Left cardiac atrium (tissue), 4 donors: ENCODE measurements at regions not wholly inside any gene's neighbourhood (a gene's known extent, or its start where the extent isn't known, plus 50 kb on each side); places are given as distances from the start of the nearest gene placed in this dataset.

Experiments
- ATAC-seq, 2 donors: fragments of 200-7000 bp; cut with Tn5 transposase; one replicate each; pipeline ENCODE4 v1.9.1; 2020; ENCODE audit warnings: mild to moderate bottlenecking in 2 of 2, moderate library complexity in 2 of 2
- DNase-seq: peaks from one replicate; pipeline ENCODE4 v3.0.0-alpha.2; 2020
- intact Hi-C, 2 donors: fragments of 100-400 bp; cut with DNase I; formaldehyde crosslinking; loops; one replicate each; pipeline versions ENCODE4 v1.14.1 to v1.15.1; 2022 to 2023
- donor health status: DM: no; HTN: yes; CAD: no.
- donor health status: DM: no; HTN: yes; CAD: no; lungs with severe emphysema.
- donor health status: DM: yes; HTN: yes; CAD: no.
- donor health status: Dilated cardiomyopathy.

- no peak for ATAC-seq
- DNase-seq: no peak
- intact Hi-C loops: no loop called here
These were observed 374.2 kb upstream of the BCHE start for GRCh38 chr3:166211451-166211850.

- no peak for ATAC-seq
- intact Hi-C loops: no loop called here
- no peak for DNase-seq
These were observed 372.5 kb upstream of the BCHE start for GRCh38 chr3:166209701-166210100.

- intact Hi-C loops: no loop called here
- DNase-seq (no peak), ATAC-seq (no peak)
These were observed 367.9 kb upstream of the BCHE start for GRCh38 chr3:166205158-166205557.

- no peak for ATAC-seq
- intact Hi-C loops: no loop called here
- no peak for DNase-seq
These were observed 364.3 kb upstream of the BCHE start for GRCh38 chr3:166201476-166201875.

GRCh38 chr3:166199491-166199890 is 362.3 kb upstream of the BCHE start:
- DNase-seq: no peak
- intact Hi-C loops: no loop called here
- no peak for ATAC-seq

GRCh38 chr3:166195808-166196207 is 358.6 kb upstream of the BCHE start:
- intact Hi-C loops: no loop called here
- no peak for DNase-seq
- ATAC-seq: no peak

- intact Hi-C loops: no loop called here
- no peak for ATAC-seq
- DNase-seq: no peak
These were observed 354.2 kb upstream of the BCHE start for GRCh38 chr3:166191411-166191810.

GRCh38 chr3:166190360-166190759 is 353.1 kb upstream of the BCHE start:
- no peak for DNase-seq
- intact Hi-C loops: no loop called here

GRCh38 chr3:166187237-166187636 is 350.0 kb upstream of the BCHE start:
- intact Hi-C loops: no loop called here
- ATAC-seq (no peak), DNase-seq (no peak)

More at GRCh38 chr3:166190360-166190759, 353.1 kb upstream of the BCHE start:
- ATAC-seq: no peak

- intact Hi-C loops: no loop called here
- ATAC-seq (no peak), DNase-seq (no peak)
These were observed 348.8 kb upstream of the BCHE start for GRCh38 chr3:166186003-166186402.

- DNase-seq (no peak), ATAC-seq (no peak)
- intact Hi-C loops: no loop called here
These were observed 339.9 kb upstream of the BCHE start for GRCh38 chr3:166177130-166177529.

- ATAC-seq: no peak
- intact Hi-C loops: no loop called here
- no peak for DNase-seq
These were observed 334.5 kb upstream of the BCHE start for GRCh38 chr3:166171695-166172094.

- intact Hi-C loops: no loop called here
- ATAC-seq (no peak), DNase-seq (no peak)
These were observed 332.5 kb upstream of the BCHE start for GRCh38 chr3:166169681-166170080.

- DNase-seq (no peak), ATAC-seq (no peak)
- intact Hi-C loops: no loop called here
These were observed 290.7 kb upstream of the BCHE start for GRCh38 chr3:166127969-166128368.

GRCh38 chr3:166125179-166125578 is 288.0 kb upstream of the BCHE start:
- DNase-seq: no peak
- ATAC-seq: no peak
- intact Hi-C loops: no loop called here

- intact Hi-C loops: no loop called here
- DNase-seq (no peak), ATAC-seq (no peak)
These were observed 286.4 kb upstream of the BCHE start for GRCh38 chr3:166123576-166123975.

- DNase-seq: no peak
- no peak for ATAC-seq
- intact Hi-C loops: no loop called here
These were observed 285.9 kb upstream of the BCHE start for GRCh38 chr3:166123088-166123487.

- intact Hi-C loops: no loop called here
- DNase-seq: no peak
- no peak for ATAC-seq
These were observed 280.8 kb upstream of the BCHE start for GRCh38 chr3:166118049-166118448.

GRCh38 chr3:166114448-166114847 is 277.2 kb upstream of the BCHE start:
- no peak for ATAC-seq
- no peak for DNase-seq
- intact Hi-C loops: no loop called here

GRCh38 chr3:166111562-166111961 is 274.3 kb upstream of the BCHE start:
- no peak for DNase-seq
- intact Hi-C loops: no loop called here
- no peak for ATAC-seq

GRCh38 chr3:166110102-166110501 is 272.9 kb upstream of the BCHE start:
- intact Hi-C loops: no loop called here
- DNase-seq: no peak
- no peak for ATAC-seq

GRCh38 chr3:166104938-166105337 is 267.7 kb upstream of the BCHE start:
- intact Hi-C loops: no loop called here
- DNase-seq: no peak
- ATAC-seq: no peak
